ENCODE measurements at regions not wholly inside any gene's neighbourhood (a gene's known extent, or its start where the extent isn't known, plus 50 kb on each side); places are given as distances from the start of the nearest gene placed in this dataset.

GRCh38 chr7:81394029-81394428 is 375.8 kb downstream of the HGF start:
- TF ChIP-seq MYC (IDR thresholded peaks at IDR 0.05; ENCODE audit: low read depth, low read length): no peak

GRCh38 chr7:81393018-81393417 is 376.8 kb downstream of the HGF start:
- dilution Hi-C loops (cut with MboI; ENCODE audit: extremely low pct_ligation_motif_present, low sequenced_read_pairs) (no loop called here), intact Hi-C loops (cut with micrococcal nuclease) (no loop called here)
- Histone ChIP-seq H3K9me3 (replicated peaks; ENCODE audit: control insufficient read depth, insufficient read depth, low read length) (no peaks in the 10 kb centered on the region), H3K27ac (ENCODE audit: insufficient read depth, low read depth, low read length) (no peak overlapping the region), H3K27me3 (ENCODE audit: control insufficient read depth in 2 of 2, insufficient read depth in 2 of 2, low read length in 2 of 2) (no peaks in the 10 kb centered on the region), H3K9ac (replicated peaks; ENCODE audit: extremely low read depth, insufficient read depth, low read length) (no peak overlapping the region), H3K4me3 (replicated peaks in 1 of 3; ENCODE audit: insufficient read depth in 1 of 3, low read depth in 1 of 3, low read length in 3 of 3) (no peak overlapping the region), H3K79me2 (ENCODE audit: control insufficient read depth, insufficient read depth, low read length) (no peaks in the 10 kb centered on the region), H4K20me1 (replicated peaks; ENCODE audit: control insufficient read depth, extremely low read depth, insufficient read depth, low read length) (no peaks in the 10 kb centered on the region), H2AFZ (ENCODE audit: low read depth, low read length) (no peak overlapping the region), H3K36me3 (ENCODE audit: control insufficient read depth in 2 of 2, extremely low read depth in 1 of 2, insufficient read depth in 2 of 2, low read length in 2 of 2) (no peaks in the 10 kb centered on the region), H3K4me1 (ENCODE audit: control insufficient read depth, extremely low read depth, insufficient read depth, low read length) (no peaks in the 10 kb centered on the region), H3K4me2 (ENCODE audit: insufficient read depth, low read length) (no peak overlapping the region), H3K9me1 (replicated peaks; ENCODE audit: control insufficient read depth, extremely low read depth, insufficient read depth, low read length) (no peaks in the 10 kb centered on the region)
- CTCF ChIA-PET: no interaction called here
- TF ChIP-seq GATA2 (IDR thresholded peaks at IDR 0.05; ENCODE audit: insufficient read depth, insufficient read length, low read depth, low read length): no peak
- TF ChIP-seq MYC (IDR thresholded peaks at IDR 0.05; ENCODE audit: low read depth, low read length): no peak
- TF ChIP-seq MAX (IDR thresholded peaks at IDR 0.05; ENCODE audit: insufficient read depth, insufficient read length): no peak
- no peak for TF ChIP-seq EZH2 (IDR thresholded peaks at IDR 0.05; ENCODE audit: borderline replicate concordance, low read depth, low read length, severe bottlenecking)
- no peak for TF ChIP-seq POLR2A (IDR thresholded peaks at IDR 0.05; ENCODE audit: low read depth, low read length)
- no peak for TF ChIP-seq CTCF (IDR thresholded peaks at IDR 0.05; ENCODE audit: extremely low read depth in 1 of 2, insufficient read depth in 1 of 2, low read depth in 1 of 2, low read length in 2 of 2)
- no peak for TF ChIP-seq POLR2AphosphoS5 (IDR thresholded peaks at IDR 0.05; ENCODE audit: insufficient read depth, low read depth, low read length)
- TF ChIP-seq FOS (IDR thresholded peaks at IDR 0.05; ENCODE audit: borderline replicate concordance, insufficient read depth, low read length): no peak
- TF ChIP-seq JUN (IDR thresholded peaks at IDR 0.05; ENCODE audit: borderline replicate concordance, insufficient read depth, insufficient read length, low read depth): no peak
- DNase-seq (ENCODE audit: low read depth, low spot score) (no peak), FAIRE-seq (no peak)
- BruUV-seq (replicated peaks): no TSS peak
- POLR2A ChIA-PET: no interaction called here

More at GRCh38 chr7:81394029-81394428, 375.8 kb downstream of the HGF start:
- dilution Hi-C loops (cut with MboI; ENCODE audit: extremely low pct_ligation_motif_present, low sequenced_read_pairs) (no loop called here), intact Hi-C loops (cut with micrococcal nuclease) (no loop called here)
- Histone ChIP-seq H3K4me2 (ENCODE audit: insufficient read depth, low read length) (no peak overlapping the region), H4K20me1 (replicated peaks; ENCODE audit: control insufficient read depth, extremely low read depth, insufficient read depth, low read length) (no peaks in the 10 kb centered on the region), H3K79me2 (ENCODE audit: control insufficient read depth, insufficient read depth, low read length) (no peaks in the 10 kb centered on the region), H3K9me3 (replicated peaks; ENCODE audit: control insufficient read depth, insufficient read depth, low read length) (no peaks in the 10 kb centered on the region), H2AFZ (ENCODE audit: low read depth, low read length) (no peak overlapping the region), H3K4me3 (replicated peaks in 1 of 3; ENCODE audit: insufficient read depth in 1 of 3, low read depth in 1 of 3, low read length in 3 of 3) (no peak overlapping the region), H3K27ac (ENCODE audit: insufficient read depth, low read depth, low read length) (no peak overlapping the region), H3K4me1 (ENCODE audit: control insufficient read depth, extremely low read depth, insufficient read depth, low read length) (no peaks in the 10 kb centered on the region), H3K27me3 (ENCODE audit: control insufficient read depth in 2 of 2, insufficient read depth in 2 of 2, low read length in 2 of 2) (no peaks in the 10 kb centered on the region), H3K9ac (replicated peaks; ENCODE audit: extremely low read depth, insufficient read depth, low read length) (no peak overlapping the region), H3K9me1 (replicated peaks; ENCODE audit: control insufficient read depth, extremely low read depth, insufficient read depth, low read length) (no peaks in the 10 kb centered on the region), H3K36me3 (ENCODE audit: control insufficient read depth in 2 of 2, extremely low read depth in 1 of 2, insufficient read depth in 2 of 2, low read length in 2 of 2) (no peaks in the 10 kb centered on the region)
- POLR2A ChIA-PET: no interaction called here
- FAIRE-seq (no peak), DNase-seq (ENCODE audit: low read depth, low spot score) (no peak)
- CTCF ChIA-PET: no interaction called here
- no TSS peak for BruUV-seq (replicated peaks)
